HG02852 (cell line): ENCODE measurements at regions not wholly inside any gene's neighbourhood (a gene's known extent, or its start where the extent isn't known, plus 50 kb on each side); places are given as distances from the start of the nearest gene placed in this dataset.
"Not testable (repeated sequence)": the region's sequence is repeated elsewhere in the genome, so short reads cannot be mapped to it uniquely, and the experiment has no call there.

ENCODE experiments used
- ATAC-seq: cut with Tn5 transposase; IDR thresholded peaks from one replicate; pipeline ENCODE4 v1.9.1; 2021; ENCODE audit warnings: mild to moderate bottlenecking, moderate library complexity; ENCODE audit not compliant: unreplicated experiment

- peak; percentile 92 for ATAC-seq
Observed at GRCh38 chr15:60255390-60255789, 142.4 kb downstream of the ANXA2 start.

GRCh38 chr15:60257591-60258159, 140.1 kb downstream of the ANXA2 start:
- no peak for ATAC-seq

- no peak for ATAC-seq
Observed at GRCh38 chr15:60259469-60259868, 138.3 kb downstream of the ANXA2 start.

- ATAC-seq = no peak
Observed at GRCh38 chr15:60264088-60264487, 133.7 kb downstream of the ANXA2 start.

GRCh38 chr15:60264566-60264965, 133.2 kb downstream of the ANXA2 start:
- ATAC-seq = no peak

- no peak for ATAC-seq
Observed at GRCh38 chr15:60265057-60265456, 132.7 kb downstream of the ANXA2 start.

- ATAC-seq = no peak
Observed at GRCh38 chr15:60272623-60273022, 125.2 kb downstream of the ANXA2 start.

GRCh38 chr15:60275624-60276023, 122.2 kb downstream of the ANXA2 start:
- ATAC-seq = no peak

- no peak for ATAC-seq
Observed at GRCh38 chr15:60278879-60279278, 118.9 kb downstream of the ANXA2 start.

GRCh38 chr15:60280259-60280658, 117.5 kb downstream of the ANXA2 start:
- no peak for ATAC-seq

- ATAC-seq = no peak
Observed at GRCh38 chr15:60283936-60284335, 113.8 kb downstream of the ANXA2 start.

GRCh38 chr15:60295901-60296300, 101.9 kb downstream of the ANXA2 start:
- not testable (repeated sequence) for ATAC-seq

- ATAC-seq = no peak
Observed at GRCh38 chr15:60297047-60297446, 100.7 kb downstream of the ANXA2 start.
